GM21576 (cell line): ENCODE measurements at regions not wholly inside any gene's neighbourhood (a gene's known extent, or its start where the extent isn't known, plus 50 kb on each side); places are given as distances from the start of the nearest gene placed in this dataset.
"Not testable (repeated sequence)": the region's sequence is repeated elsewhere in the genome, so short reads cannot be mapped to it uniquely, and the experiment has no call there.

Source experiments
- ATAC-seq: cut with Tn5 transposase; IDR thresholded peaks from one replicate; pipeline ENCODE4 v1.9.1; 2021; ENCODE audit warnings: mild to moderate bottlenecking, moderate library complexity; ENCODE audit not compliant: unreplicated experiment

DNA sequence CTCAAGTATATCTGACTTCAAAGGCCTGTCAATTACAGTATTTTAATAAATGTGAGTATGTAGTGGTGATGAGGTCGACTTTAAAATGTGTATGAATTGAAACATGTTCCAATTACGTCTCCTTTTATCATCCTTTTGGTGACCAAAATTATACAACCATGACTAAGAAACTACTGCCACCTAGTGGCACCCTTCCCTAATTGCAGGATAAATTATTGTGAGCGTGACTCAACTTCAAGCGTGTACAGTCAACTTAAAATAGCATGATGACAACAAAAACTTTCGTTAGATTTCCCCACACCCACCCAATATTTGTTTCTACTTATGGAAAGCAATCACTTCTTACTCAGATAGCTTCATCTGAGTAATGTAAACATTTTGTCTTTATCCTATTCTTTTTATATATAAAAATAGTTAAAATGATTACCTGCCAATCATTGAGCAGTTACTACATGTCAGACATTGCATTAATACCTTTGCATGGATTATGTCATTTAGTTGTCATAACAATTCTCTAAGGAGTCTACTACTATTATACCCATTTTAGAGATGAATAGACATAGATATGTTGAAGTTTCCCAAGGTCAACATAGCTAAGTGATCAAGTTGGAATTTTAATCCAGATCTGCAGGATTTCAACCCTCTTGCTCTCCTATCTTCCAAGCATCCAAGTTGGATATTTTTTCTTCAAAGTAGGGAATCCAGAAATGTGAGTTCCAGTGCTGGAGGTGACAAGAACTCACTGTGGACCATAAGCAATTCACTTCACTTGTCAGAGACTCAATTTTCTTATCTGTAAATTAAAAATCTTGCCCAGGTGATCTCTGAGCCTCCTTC, 106.0 kb downstream of the MEX3B start:
- no peak for ATAC-seq

DNA sequence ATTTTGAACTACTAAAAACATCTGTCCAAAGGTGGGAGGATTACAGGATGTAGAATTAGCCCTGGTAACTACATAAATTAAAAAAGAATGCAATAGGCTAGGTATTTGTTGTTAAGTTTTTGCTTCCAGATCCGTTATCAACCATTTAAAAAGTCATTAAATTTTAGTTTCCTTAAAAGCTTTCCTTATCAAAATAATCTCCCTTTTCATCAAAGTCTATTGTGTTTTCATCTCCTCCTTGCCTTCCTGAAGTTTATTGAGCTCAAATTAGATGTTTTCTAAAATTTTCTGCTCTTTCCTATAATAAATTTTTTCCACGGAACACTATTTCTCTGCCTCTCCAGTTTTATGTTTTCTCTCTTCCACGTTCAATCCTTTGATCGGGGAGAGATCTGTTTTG, 108.6 kb downstream of the MEX3B start:
- no peak for ATAC-seq

DNA sequence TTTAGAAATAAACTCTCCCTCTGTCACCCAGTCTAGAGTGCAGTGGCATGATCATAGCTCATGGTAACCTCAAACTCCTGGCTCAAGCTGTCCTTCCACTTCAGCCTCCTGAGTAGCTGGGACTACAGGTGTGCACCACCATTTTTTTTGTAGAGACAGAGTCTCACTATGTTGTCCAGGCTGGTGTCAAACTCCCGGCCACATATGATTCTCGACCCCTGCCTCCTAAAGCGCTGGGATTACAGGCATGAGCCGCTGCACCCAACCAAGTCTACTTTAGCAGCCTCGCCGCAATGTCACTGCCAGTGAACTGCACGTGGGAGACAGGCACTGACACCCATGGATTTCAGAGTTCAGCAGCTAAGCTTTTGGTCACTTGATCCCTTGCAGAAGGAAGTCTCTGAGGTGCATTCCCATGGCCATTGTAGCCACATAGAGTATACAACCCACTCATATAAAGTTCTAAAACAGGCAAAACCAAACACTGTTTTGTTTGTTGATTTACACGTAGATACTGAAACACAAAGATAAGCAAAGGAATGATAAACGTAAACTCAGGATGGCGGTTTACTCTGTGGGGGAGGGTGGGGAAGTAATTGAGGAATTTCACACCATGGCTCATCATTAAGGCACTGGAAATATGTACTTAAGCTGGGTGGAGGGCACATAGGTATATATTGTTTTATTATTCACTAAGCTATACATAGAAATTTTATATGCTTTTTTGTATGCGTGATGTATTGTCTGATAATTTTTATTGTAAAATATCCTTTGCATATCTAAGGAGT, 115.0 kb downstream of the MEX3B start:
- no peak for ATAC-seq

- no peak for ATAC-seq
These were observed 116.3 kb downstream of the MEX3B start for GRCh38 chr15:81929557-81929956.

DNA sequence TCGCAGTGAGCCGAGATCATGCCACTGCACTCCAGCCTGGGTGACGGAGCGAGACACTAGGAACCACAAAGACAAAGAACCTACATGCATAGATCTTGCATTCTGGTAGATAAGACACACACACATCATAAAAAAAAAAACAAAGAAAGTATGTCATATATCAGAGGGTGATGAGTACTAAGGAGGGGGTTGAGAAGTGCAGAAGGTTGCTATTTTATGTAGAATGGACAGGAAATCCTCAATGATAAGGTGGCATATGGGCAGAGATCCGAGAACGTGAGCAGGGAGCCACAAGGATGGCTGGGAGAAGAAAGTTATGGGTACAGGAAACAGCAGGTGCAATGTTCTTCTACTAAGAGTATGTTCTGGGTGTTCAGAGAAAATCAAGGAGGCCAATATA, 118.8 kb downstream of the MEX3B start:
- ATAC-seq, result no peak

DNA sequence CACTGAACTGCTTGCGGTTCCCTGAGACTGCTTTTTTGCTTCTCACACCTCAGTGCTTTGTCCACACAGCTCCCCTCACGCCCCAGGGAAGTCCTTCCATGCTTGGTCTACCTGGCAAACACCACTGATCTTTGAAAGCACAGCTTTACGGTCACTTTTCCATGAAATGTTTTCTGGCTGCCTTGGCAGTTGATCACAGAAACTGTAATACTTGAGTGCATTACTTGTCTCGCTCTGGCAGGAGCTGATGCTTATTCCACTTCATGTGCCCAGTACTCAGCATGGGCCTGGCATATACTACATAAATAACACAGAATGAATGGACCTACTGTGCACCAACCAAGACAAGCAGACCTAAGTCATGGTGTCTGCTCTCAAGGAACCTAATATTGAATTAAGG, 121.1 kb downstream of the MEX3B start:
- ATAC-seq, result no peak

DNA sequence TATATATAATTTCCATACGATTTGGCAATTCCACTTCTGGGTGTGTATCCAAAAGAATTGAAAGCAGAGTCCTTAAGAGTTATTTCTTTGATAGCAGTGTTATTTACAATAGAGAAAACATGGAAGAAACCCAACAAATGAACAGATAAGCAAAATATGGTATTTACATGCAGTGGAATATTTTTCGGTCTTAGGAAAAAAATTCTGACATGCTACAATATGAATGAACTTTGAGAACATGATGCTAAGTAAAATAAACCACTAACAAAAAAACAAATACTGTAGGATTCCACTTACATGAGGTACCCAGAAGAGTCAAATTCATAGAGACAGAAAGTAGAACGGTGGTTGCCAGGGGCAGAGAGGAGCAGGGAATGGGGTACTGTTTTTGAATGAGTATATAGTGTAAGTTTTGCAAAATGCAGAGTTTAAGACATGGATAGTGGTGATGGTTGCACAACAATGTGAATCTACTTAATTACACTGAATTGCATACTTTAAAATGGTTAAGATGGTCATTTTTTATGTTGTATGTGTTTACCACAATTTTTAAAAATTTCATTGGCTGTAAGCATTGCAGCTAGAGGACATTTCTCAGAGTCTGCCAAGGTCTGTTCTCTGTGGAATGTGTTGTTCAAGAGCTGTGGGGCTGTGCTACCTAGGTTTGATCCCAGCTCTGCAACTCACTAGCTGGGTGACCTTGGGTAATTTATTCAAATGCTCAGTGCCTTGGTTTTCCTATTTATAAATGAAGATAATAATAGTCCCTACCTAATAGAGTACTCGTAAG, 122.1 kb downstream of the MEX3B start:
- ATAC-seq, result no peak

DNA sequence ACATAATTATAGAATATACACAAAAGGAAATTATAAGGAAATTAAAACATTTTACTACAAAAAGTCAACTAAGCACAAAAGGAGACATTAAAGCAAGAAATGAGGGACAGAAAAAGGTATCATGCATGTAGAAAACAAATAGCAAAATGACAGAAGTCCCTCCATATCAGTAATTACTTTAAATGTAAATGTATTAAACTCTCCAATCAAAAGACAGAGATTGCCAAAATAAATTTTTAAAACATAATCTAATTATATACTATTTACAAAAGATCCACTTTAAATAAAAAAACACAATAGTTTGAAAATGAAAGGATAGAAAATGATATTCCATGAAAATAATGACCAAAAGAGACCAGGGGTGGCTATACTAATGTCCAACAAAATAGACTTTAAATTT, 123.7 kb downstream of the MEX3B start:
- no peak for ATAC-seq

DNA sequence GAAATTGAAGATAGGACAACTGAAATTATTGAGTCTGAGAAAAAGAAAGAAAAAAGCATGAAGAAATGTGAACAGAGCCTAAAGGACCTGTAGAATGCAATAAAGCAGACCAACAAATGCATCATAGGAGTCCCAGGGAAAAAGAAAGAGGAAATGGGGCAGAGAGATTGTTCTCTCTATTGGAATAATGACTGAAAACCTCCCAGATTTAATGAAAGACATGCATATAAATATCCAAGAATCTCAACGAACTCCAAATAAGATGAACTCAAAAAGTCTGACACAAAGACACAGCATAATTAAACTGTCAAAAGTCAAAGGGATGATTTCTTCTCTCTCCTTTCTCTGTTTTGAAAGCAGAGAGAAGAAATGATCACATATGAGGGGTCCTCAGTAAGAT, 124.7 kb downstream of the MEX3B start:
- no peak for ATAC-seq

DNA sequence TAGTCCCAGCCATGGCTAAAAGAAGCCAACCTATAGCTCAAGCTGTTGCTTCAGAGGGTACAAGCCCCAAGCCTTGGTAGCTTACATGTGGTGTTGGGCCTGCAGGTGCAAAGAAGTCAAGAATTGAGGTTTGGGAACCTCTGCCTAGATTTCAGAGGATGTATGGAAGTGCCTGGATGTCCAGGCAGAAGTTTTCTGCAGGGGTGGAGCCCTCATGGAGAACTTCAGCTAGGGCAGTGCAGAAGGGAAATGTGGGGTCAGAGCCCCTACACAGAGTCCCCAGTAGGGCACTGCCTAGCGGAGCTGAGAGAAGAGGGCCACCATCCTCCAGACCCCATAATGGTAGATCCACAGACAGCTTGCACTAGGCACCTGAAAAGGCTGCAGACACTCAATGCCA, 127.1 kb downstream of the MEX3B start:
- not testable (repeated sequence) for ATAC-seq

GRCh38 chr15:81916451-81916850, 129.4 kb downstream of the MEX3B start:
- no peak for ATAC-seq

- no peak for ATAC-seq
These were observed 129.8 kb downstream of the MEX3B start for GRCh38 chr15:81915990-81916389.

DNA sequence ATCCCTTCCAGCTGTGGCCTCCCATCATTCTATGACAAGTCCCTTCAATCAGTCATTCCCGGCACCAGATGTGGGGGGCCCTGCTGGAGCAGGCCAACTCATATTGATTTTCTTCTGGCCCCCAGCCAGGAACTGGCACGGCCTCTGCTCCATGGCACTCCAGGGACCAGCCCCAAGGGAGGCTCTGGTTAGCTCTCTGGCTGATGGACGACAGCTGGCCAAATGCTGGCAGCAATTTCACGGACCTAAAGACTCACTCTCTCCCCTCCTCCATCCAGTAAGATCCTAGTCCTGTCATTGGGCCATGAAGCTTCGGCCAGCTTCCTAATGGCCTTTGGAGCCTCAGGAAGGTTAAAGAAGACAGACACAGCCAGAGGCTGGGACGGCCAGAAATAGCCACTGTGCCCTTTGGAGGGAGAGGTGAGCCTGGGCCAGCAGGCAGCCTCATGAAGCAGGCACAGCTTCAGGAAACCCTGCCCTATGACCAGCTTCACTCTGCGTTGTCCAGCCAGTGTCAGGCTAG, 131.0 kb downstream of the MEX3B start:
- no peak for ATAC-seq

GRCh38 chr15:81914333-81914732, 131.5 kb downstream of the MEX3B start:
- no peak for ATAC-seq

DNA sequence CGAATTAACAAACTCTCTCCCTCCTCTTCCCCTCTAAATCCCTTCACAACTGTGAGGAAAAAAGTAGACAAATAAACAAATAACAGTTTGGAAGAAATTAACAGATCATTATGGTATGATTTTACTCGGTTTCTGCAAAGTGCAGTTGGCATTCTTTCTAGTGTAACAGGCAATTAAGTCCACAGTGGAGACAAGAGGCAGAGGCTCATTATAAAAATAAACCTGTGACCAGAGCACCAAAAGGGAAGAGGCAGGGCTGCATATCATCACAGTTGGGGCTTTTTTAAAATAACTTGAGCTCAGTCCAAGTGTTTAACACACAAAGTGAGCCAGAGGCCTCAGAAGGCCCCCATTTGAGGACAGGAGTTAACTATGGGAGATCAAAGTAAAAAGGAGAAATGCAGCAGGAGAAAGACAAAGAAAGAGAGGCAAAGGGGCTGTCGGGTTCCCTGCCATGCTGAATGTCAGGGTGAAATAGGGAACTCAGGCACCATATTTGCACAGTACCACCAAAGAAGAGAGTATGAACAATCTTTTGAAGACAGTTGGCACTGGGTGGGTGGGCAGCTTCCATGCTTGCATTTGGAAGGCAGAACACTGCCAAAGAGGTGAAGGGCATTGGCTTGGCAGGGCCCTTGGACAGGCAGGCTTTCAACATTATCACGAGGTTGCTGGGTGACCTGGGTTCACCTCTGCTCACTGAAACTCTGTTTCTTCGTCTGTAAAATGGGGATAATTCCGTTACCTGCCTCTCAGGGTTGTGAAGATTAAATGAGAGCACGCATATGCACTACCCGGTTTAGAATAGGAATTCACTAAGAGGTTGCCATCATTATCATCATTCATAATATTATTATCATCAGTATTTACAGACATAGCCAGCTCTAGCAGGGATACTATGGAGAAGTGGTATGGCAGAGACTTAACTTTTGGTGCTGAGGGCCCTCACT, 134.5 kb downstream of the MEX3B start:
- no peak for ATAC-seq

DNA sequence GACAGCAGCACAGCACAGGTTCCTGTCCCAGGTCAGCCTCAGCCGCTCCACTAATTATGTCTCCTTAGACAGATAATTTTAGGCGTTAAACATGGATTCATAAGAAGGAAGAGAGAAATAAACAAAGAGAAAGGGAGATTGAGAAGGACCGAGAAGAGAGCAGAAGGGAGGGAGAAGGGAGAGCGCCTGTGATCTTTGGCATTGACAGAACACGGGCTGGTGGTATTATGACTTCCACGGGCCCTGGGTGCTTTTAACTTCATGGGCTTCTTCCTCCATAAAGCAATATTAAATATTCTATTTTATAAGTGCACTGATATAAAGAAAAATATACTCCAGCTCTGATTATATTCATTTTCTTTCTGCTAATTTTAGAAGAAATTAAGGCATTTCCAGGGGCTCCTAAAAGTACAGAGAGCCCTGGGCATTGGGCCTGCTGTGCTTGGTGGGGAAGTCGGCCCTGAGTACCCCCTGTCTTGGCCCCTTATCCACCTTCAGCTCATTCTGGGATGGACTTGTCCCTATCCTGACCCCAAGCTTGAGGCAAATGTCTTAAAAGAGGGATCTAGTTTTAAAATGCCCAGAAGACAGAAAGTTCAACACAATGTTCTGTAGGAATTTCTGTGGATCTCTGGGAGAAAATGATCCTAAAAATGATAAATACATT, 135.3 kb downstream of the MEX3B start:
- ATAC-seq, result no peak

DNA sequence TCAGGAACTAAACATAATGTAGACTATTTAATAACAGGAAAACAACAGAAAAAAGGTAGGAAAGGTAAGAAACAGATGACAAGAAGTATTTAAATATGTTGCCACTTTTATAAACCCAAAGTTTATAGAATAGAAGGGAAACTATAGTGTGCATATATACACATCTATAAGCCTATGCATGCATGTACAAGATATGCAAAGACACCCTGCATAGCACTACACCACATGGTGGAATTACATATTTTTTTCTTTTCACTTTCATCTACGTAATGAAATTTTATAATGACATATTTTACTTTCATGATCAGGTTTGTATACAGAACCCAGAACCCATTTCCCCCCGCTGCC, 136.8 kb downstream of the MEX3B start:
- no peak for ATAC-seq

DNA sequence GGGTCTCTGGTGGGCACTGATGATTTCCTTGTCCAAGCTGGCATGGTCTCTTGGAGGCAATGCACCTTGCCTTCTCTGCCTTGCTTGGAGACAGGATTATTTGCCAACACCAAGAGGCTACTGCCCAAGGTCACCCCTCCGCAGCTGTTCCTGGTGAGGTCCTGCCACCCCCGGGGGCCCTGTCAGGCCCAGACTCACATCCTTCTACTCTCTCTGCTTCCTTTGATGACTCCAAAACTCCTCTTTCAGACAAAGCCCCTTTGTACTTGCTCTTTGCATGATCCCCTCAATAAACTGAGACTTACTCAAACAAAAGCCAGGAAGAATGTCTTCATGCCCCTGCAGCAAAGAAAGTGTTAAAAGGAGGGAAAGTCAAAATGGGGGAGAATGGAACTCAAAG, 137.7 kb downstream of the MEX3B start:
- ATAC-seq, result no peak

DNA sequence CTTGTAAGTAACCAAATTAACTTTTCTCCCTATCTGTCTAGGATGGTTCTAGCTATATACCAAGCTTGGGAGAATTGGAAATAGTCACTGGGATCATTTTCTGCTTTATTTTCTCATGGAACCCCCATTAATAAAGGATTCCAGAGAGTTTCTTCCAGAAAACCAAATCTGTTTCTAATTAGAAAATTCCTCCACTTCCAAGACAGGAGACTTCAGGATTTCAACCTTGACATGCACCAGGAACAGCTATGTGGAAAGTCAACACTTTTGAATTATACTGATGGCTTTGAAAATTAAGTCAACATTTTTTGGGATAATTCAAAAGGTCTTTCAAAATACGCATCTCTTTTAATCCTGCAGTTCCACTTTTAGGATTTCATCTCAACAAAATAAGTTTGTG, 138.3 kb downstream of the MEX3B start:
- ATAC-seq, result no peak

DNA sequence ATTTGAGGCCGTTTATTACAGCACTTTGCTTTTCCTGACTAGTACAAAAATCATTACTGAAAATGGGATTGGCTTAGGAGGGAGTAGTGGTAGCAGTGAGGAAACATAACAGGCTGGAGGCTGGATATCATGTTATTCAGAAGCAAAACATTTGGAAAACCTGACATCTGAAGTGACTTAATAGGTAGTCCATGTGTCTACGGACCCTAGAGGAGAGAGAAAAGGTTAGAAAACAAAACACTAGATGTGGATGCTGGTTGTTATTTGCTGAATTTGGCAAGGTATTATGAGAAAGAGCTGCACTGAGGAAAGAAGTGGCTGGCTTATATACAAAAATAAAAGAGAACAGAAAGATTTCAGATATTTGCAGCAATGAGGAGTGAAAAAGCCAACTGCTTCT, 139.9 kb downstream of the MEX3B start:
- ATAC-seq, result no peak
